ENCODE measurements at regions not wholly inside any gene's neighbourhood (a gene's known extent, or its start where the extent isn't known, plus 50 kb on each side); places are given as distances from the start of the nearest gene placed in this dataset.

- Histone ChIP-seq H3K14ac (replicated peaks; ENCODE audit: low read depth, low read length) (no peak overlapping the region), H2BK5ac (ENCODE audit: low read depth, low read length, poor library complexity, severe bottlenecking) (no peak overlapping the region), H3K56ac (ENCODE audit: extremely low read depth, insufficient read depth, low read length) (no peak overlapping the region), H2BK20ac (ENCODE audit: low read depth, low read length) (no peak overlapping the region), H2AK5ac (ENCODE audit: low read depth, low read length) (no peak overlapping the region), H3K18ac (ENCODE audit: low read depth, low read length) (no peak overlapping the region), H2BK120ac (ENCODE audit: low read depth, low read length) (no peak overlapping the region), H3K9me1 (ENCODE audit: insufficient read depth, low read length) (no peaks in the 10 kb centered on the region), H3K23ac (ENCODE audit: low read depth, low read length) (no peak overlapping the region), H3K4me2 (ENCODE audit: low read depth, low read length) (no peak overlapping the region), H3K4me1 (ENCODE audit: control insufficient read depth, insufficient read depth, low read length) (no peaks in the 10 kb centered on the region), H4K8ac (ENCODE audit: low read depth in 2 of 2, low read length in 2 of 2) (no peak overlapping the region), H3K4ac (ENCODE audit: low read depth, low read length) (no peak overlapping the region), H3K79me1 (ENCODE audit: low read depth in 1 of 2, low read length in 2 of 2) (no peaks in the 10 kb centered on the region), H3K9ac (ENCODE audit: low read depth, low read length) (no peak overlapping the region), H3K27ac (ENCODE audit: insufficient read depth, low read length) (no peak overlapping the region), H2AK9ac (replicated peaks; ENCODE audit: low read depth, low read length, poor library complexity) (no peak overlapping the region), H2BK15ac (ENCODE audit: low read depth, low read length) (no peak overlapping the region), H4K20me1 (ENCODE audit: insufficient read depth, low read length) (no peaks in the 10 kb centered on the region), H3K27me3 (ENCODE audit: control insufficient read depth, insufficient read depth, low read length) (no peaks in the 10 kb centered on the region), H4K91ac (ENCODE audit: insufficient read depth, low read depth, low read length) (no peak overlapping the region), H3K36me3 (ENCODE audit: control insufficient read depth, insufficient read depth, low read length) (no peaks in the 10 kb centered on the region), H4K5ac (ENCODE audit: low read depth, low read length) (no peak overlapping the region), H3K4me3 (ENCODE audit: insufficient read depth, low read depth, low read length) (no peak overlapping the region), H3K9me3 (ENCODE audit: control insufficient read depth, insufficient read depth, low read length) (peaks cover under 1% of the 10 kb centered on the region), H2AFZ (replicated peaks; ENCODE audit: low read length, poor library complexity) (no peak overlapping the region)
- DNase-seq (no peak), ATAC-seq (ENCODE audit: low read depth) (no peak)
- intact Hi-C loops (cut with micrococcal nuclease): no loop called here
- no TSS peak for BruUV-seq (replicated peaks)
- dilution Hi-C loops (cut with HindIII; ENCODE audit: low sequenced_read_pairs, unreplicated experiment): no loop called here
- in situ Hi-C loops (cut with MboI; ENCODE audit: low sequenced_read_pairs): no loop called here
- WGBS, 2 experiments (ENCODE audit: extremely low coverage in 2 of 2, insufficient read length in 1 of 2): no CpG with 5 or more reads among the region's 1 CpG
- ChIA-PET CTCF (no interaction called here), POLR2A (ENCODE audit: unreplicated experiment) (no interaction called here)
- TF ChIP-seq MAFK (IDR thresholded peaks at IDR 0.05; ENCODE audit: low read depth, low read length) (no peak), NFE2L2 (IDR thresholded peaks at IDR 0.05; ENCODE audit: low read depth, low read length) (no peak), SMC3 (IDR thresholded peaks at IDR 0.05; ENCODE audit: low read depth, low read length) (no peak), RFX5 (IDR thresholded peaks at IDR 0.05; ENCODE audit: low read depth, low read length) (no peak), CHD1 (IDR thresholded peaks at IDR 0.05; ENCODE audit: low read depth, low read length) (no peak), FOS (IDR thresholded peaks at IDR 0.05; ENCODE audit: low read depth, low read length) (no peak), RAD21 (IDR thresholded peaks at IDR 0.05; ENCODE audit: low read length) (no peak), MXI1 (IDR thresholded peaks at IDR 0.05; ENCODE audit: borderline replicate concordance, low read depth, low read length) (no peak), RCOR1 (IDR thresholded peaks at IDR 0.05; ENCODE audit: insufficient replicate concordance, low read length) (no peak), USF2 (IDR thresholded peaks at IDR 0.05; ENCODE audit: low read depth, low read length) (no peak), BHLHE40 (IDR thresholded peaks at IDR 0.05; ENCODE audit: low read depth, low read length) (no peak), CEBPB (IDR thresholded peaks at IDR 0.05; ENCODE audit: low read depth, low read length) (no peak), POLR2A (IDR thresholded peaks at IDR 0.05; ENCODE audit: low read depth, low read length) (no peak), CTCF (conservative IDR thresholded peaks at IDR 0.05; ENCODE audit: low read depth, low read length) (no peak), MAZ (IDR thresholded peaks at IDR 0.05; ENCODE audit: borderline replicate concordance, low read depth, low read length) (no peak)
Measured at GRCh38 chr2:125796784-125797183, 859.2 kb upstream of the GYPC start.

Data from IMR-90 (cell line).